Hypothalamus (tissue), 51 donors: ENCODE measurements at regions not wholly inside any gene's neighbourhood (a gene's known extent, or its start where the extent isn't known, plus 50 kb on each side); places are given as distances from the start of the nearest gene placed in this dataset.

Experiments
- DNase-seq, 51 donors: peaks; one replicate each; lab custom pipeline; 2025; lab: John Stamatoyannopoulos, UW

DNA sequence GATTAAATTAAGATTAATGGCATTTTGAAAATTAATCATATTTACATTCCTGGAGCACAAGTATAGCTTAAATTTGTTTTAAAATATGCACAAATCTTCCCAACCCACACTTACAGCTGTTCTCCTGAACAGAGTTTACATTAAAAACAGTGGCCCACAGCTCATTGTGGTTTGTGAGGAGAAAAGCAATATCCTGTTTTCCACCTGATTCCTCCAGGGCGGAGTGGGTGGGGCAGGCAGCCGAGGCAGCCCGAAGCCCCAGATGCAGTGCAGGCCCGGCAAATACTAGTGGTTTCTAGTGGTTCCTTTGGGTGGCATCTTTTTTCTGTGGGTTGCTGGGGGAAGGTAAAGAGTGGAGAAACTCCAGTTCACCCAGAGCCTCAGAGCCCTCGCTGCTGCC is 280.8 kb downstream of the ARHGAP12 start:
- no peak for DNase-seq

GRCh38 chr10:31646519-31646918 is 282.1 kb downstream of the ARHGAP12 start:
- no peak for DNase-seq

- no peak for DNase-seq
Measured at GRCh38 chr10:31645786-31646185, 282.8 kb downstream of the ARHGAP12 start.

DNA sequence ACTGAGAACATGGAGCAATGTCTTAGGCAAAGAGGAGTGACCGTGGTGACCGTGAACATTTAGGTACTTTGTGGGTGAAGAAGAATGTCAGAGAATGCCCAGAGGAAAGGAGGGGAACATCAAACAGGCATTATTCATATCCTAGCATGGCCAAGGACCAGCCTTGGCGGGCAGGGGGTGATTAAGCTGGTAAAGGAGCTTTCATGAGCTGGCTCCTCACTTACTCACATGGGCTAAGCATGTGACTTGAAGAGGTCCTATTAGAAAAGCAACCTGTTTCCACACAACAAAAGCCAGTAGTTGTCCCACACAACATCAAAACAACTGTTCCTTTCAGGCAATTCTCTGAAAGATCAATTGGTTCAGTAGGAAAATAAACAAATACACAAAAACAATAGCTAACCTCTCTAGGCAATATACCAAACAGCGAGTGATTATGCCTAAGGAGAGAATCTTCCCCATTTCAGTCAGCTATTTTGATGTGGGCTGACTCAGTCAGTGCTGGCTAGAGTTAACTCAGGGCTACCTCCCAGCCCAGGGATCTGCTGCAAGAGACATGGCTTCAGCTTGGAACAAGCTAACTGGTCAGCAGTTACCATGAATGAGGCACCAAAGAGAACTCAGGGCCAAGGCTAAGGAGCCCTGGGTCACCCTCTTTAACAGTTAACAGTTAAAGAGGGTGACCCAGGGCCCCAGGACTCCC is 283.5 kb downstream of the ARHGAP12 start:
- DNase-seq = no peak

DNA sequence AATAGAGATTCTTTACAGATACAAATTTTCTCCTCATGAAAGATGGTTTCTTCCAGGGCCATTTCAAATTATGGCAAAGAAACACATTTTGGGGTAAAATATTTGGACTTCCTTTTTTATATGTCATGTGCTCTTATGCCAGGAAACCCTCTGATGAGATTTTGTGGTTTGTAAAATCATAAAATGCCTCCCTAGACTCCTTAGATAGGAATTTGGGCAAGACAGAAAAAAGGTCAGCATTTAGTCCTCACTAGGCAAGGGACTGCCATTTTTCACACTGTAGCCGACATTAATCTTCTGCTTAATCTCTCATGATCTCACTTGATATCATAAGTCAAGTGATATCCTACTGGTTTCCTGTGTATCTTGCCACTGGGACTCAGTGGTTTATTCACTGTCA is 286.4 kb downstream of the ARHGAP12 start:
- no peak for DNase-seq

GRCh38 chr10:31635415-31636065 is 293.1 kb downstream of the ARHGAP12 start:
- no peak for DNase-seq

GRCh38 chr10:31635009-31635408 is 293.6 kb downstream of the ARHGAP12 start:
- DNase-seq = no peak

DNA sequence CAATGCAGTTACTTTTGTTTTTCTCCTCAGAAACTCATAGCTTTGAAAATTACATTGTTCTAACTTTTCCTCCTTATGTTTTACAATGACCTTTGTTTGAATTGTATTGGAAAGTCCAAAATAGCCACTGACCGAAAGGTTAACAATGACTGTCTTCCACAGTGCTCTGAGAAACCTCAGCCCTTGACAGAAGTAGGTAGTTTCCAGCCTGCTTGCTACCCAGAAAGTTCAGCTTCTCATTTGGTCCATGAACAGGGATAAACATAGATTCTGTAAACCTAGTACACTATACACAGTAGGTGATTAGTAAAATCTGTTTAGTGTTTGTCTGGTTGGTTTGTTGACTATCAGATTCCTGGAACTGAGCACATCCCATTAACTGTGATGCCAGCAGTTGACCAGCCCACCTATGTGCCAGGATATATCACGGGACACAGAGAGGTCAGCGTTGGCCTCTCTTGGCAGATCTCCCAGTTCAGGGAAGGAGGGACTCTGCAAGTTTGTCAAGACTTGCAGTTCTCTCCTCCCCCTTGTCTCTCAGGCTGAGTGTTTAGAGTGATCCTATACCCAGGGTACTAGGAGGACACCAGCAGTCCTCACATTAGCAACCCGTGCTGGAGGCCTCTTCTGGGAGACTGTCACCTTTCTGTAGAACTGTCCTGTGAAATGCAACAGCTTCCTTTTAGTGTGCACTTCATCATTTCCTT is 297.6 kb downstream of the ARHGAP12 start:
- no peak for DNase-seq

GRCh38 chr10:31625566-31625965 is 303.1 kb downstream of the ARHGAP12 start:
- no peak for DNase-seq

DNA sequence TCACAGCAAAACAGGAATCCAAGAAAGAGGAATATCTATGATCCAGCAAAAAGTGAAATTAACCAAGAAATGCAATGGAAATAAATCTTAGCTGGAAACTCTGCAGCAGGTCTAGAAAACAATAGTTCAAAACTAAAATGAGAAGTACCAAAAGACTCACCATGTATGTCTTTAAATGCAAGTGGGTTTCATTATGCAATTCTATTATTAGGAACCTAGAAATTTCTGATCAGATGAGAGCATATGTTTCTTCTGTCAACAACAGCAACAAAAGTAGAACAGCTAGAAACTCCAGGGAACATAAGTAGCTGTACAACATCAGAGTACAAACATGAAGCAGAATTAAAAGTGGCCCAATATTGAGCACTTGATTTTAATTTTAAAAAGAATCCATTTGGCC is 304.0 kb downstream of the ARHGAP12 start:
- no peak for DNase-seq

DNA sequence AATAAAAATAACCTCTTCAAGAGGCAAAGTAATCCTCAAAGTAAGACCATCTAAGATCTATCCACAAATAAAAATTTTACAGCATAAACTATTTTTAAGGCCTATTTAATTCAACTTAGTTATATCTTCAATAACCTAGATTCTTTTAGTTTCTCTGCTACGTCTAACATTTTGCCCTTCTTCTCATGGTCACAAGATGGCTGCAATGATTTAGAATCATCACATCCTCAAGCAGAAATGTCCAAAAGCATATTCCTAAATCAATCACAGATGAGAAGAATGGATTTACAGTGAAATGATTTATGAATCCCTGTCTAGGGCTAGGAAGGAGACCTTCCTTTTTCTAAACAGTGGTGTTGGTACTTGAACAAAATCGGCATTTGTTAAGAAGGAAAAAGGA is 304.7 kb downstream of the ARHGAP12 start:
- DNase-seq = no peak

GRCh38 chr10:31623466-31623865 is 304.4 kb downstream of the ZEB1 start:
- no peak for DNase-seq

GRCh38 chr10:31622978-31623377 is 304.0 kb downstream of the ZEB1 start:
- no peak for DNase-seq

DNA sequence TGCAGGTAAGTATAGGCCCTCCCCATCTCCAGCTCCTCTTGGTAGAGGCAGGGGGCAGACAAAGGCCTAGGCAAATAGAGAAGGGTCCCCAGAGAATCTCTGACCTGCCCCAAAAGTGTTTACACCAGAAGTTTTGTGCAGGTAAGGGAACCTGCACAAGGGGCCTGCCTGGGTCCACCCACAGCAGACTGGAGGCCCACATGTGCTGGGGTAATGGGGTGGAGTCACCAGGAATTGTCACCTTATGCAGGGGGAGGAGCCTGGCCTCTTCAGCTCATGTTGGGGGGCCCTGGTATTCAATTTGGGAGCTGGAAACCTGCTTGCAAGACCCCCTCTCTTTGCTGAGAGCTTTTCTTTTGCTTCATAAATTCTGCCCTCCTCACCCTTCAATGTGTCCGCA is 302.7 kb downstream of the ZEB1 start:
- no peak for DNase-seq

GRCh38 chr10:31620226-31621151 is 301.5 kb downstream of the ZEB1 start:
- DNase-seq = no peak

- DNase-seq = no peak
Measured at GRCh38 chr10:31619531-31620061, 300.6 kb downstream of the ZEB1 start.

DNA sequence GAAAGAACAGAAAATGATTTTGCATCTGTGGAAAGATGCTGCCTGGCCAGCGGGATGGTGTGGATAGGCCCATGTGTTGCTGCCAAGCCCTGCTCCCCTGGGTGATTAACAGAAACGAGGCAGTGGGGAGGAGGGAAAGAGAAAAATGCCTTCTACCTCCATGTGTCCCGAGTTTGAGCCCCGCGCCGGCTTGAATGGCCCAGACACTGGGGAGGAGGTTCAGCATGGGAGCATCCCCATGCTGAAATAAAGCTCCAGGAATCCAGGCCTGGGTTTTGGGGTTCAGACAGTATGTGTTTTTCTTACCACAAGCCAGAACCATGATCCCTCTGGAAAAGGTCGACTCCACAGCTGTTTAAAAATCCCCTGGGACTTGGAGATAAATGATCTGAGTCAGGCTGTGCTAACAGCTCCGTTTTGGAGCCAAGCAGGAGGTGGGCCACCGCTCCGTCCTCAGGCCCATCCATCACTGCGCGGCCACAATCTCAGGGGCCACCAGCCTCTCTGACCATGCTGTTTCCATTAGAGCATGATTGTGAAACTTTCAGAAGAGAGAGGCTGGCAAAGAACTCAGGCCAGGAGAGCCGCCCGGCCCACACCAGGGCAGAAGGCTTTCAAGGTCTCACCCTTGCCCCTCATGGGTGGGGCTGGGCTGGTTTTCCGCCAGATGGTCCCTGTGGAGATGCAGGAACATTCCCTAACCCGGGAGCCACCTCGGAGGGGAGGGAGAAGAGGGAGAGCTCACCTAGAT is 299.7 kb downstream of the ZEB1 start:
- DNase-seq = no peak

GRCh38 chr10:31617757-31618156 is 298.7 kb downstream of the ZEB1 start:
- no peak for DNase-seq

DNA sequence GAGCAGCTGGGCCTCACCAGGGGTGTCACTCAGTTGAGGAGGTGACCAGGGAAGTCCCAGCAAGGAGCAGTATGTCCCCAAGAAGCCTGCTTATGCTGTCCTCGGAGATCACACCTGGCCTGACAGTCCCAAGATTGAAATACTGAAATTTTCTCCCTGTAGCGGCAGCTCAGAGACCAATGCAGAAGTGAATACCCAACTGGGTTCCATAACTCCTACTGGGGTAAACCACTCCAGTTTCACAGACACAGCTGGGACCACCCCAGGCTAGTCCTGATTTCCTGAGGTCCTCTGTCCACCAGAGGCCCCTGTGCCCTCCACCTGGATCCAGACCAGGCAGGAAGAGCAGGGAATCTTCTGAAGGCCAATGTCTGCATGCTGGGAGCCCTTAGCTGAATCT is 298.1 kb downstream of the ZEB1 start:
- DNase-seq = no peak

DNA sequence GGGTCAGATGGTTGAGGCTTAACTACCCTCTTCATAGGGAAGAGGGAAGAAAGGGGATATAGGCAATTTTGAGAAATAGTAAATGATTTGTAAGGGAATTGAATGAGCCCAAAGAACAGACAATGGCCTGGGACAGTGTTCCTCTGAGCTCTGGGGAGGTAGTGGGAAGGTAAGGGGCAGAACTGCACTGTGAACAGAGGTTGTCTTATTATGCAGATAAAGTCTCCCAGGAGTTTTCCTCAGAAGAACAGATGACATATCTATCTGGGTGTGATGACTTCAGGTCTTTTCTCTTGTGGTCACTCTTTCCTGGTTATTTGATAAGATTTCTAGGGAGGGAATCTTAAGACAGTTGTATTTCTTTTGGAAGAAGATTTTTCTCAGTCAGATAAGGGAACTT is 296.1 kb downstream of the ZEB1 start:
- no peak for DNase-seq
